Colon (tissue), 2 donors: ENCODE measurements at regions not wholly inside any gene's neighbourhood (a gene's known extent, or its start where the extent isn't known, plus 50 kb on each side); places are given as distances from the start of the nearest gene placed in this dataset.
A peak's percentile ranks its signal among the peaks of the same experiment; 100 is the strongest.

Source experiments
- FAIRE-seq: peaks from 2 replicates; lab custom pipeline; 2012; peaks lifted over from hg19 to GRCh38; lab: Jason Lieb, UNC
- donor health status: control.
- donor health status: control.

- peak; percentile 45 for FAIRE-seq
Observed at GRCh38 chrX:6694221-6694620, 159.3 kb upstream of the VCX3A start.

- peak; percentile 18 for FAIRE-seq
Observed at GRCh38 chrX:6693051-6693450, 158.1 kb upstream of the VCX3A start.

DNA sequence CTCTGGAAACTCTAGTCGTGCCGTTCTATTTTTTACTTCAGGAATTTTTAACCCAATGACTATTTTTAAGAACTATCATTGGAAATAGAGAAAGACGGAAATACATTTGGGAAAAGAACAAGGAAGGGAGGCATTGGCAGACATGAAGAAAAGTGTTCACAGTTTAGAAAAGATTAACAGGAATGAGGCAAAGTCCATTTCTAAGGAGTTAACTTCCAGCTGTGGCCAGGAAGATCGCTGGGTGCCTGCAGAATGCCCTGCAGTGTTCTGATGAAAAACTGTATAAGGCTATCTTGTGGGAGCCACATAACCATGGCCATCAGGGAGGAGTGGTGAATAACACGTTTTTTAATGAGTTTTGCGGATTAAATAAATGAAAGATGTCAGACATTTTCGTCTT lies 150.6 kb upstream of the VCX3A start:
- FAIRE-seq = peak; percentile 49

GRCh38 chrX:6683353-6683752 lies 148.4 kb upstream of the VCX3A start:
- FAIRE-seq = no peak

DNA sequence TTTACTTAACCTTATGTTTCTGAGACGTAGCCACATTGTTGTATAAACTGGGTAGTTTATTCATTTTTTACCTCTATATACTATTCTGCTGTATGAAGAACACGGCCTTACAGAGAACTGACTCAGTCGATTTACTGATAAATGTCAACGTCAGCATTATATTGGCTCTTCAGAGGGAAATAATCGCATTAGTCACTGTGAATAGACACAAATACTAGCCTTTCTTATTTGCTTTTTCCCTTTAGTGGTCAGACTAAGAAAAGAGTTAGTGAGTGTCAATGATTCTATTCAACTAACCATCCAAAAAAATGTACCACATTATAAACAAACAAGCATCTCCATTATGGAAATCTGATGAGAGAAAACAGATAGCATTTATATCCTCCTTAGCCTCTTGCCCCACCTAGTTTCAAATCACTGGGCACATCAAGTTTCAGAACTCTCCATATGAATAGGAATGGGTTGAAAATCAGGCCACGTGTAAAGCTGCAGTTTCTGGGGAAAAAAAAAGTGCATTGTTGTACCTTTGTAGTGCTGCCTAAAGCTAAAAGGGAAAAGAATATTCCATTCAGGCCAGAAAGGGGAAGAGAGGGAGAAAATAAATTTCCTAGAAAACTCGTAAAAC lies 146.7 kb upstream of the VCX3A start:
- peak; percentile 64 for FAIRE-seq

DNA sequence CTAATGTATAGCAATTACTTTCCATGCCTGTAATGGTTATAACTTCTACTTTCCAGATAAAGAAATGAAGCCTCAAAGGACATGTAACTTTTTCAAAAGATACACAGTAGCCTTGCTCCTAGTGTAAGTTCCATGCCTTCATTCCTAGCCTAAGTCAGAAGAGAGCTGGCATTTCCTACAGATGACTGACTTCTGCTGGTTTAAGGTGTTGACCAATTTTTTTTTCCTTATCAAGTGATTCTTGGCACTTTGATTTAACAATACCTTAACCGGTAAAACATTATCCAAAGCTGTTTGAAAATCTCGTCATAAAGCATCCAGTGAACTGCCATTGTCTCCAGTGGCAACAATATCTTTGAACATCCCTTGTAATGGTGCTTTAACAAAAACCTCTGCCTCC lies 145.1 kb upstream of the VCX3A start:
- FAIRE-seq = peak; percentile 41

DNA sequence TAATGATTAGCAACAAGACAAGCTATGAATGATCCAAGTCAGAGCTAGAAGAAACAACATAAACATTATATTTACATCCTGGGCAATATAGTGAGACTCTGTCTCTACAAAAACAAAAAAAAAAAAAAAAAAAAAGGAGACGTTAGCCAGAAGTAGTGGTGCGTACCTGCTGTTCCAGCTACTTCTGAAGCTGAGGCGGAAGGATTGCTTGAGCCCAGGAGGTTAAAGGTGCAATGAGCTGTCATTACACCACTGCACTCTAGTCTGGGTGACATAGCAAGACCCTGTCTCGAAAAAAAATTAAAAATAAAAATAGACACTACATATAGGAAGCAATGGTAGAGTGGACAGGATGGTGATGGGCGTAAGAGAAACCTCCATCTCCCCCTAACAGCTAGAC lies 144.6 kb upstream of the VCX3A start:
- no peak for FAIRE-seq

GRCh38 chrX:6678313-6678712 lies 143.4 kb upstream of the VCX3A start:
- FAIRE-seq = no peak

GRCh38 chrX:6674734-6675133 lies 139.8 kb upstream of the VCX3A start:
- no peak for FAIRE-seq

DNA sequence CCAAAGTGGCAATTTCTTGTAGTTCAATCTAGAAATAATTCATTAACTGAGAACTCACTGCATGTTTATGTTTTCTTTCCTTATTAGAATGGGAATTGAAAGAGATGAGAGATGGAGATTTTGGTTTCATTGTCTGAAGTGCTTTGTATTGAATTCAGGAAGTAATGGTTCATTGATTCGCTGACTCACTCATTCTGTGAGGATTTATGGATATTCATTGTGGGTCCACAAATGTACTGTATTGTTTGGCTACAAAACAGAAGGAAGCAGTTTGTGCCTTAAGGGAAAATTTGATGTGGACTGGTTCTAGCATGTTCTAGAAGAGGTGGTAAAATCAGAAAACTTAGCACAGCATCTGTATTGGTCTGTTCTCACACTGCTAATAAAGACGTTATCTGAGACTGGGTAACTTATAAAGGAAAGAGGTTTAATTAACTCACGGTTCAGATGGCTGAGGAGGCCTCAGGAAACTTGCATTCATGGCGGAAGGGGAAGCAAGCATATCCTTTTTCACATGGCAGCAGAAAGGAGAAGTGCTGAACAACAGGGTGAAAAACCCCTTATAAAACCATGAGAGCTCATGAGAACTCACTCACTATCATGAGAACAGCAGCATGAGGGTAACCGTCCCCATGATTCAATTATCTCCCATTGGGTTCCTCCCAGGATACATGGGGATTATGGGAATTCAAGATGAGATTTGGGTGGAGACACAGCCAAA lies 132.3 kb upstream of the VCX3A start:
- no peak for FAIRE-seq

DNA sequence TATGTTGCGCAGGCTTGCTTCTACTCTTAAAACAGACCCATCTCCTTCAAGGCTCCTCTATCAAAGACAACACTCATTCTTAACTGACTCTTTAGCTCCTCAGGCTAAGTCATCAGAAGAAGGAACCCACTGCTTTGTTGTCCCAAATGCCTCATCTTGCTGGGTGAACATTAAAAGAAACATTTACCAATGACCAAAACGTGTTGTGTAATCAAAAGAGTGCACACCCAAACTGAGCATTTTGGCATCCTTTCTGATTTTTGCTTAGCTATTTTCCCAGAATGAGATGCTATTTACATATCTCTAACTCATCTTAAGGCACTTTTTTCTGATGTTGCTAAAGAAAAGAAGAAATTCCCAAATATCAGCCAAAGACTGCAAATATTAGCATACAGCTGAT lies 131.7 kb upstream of the VCX3A start:
- FAIRE-seq = no peak

DNA sequence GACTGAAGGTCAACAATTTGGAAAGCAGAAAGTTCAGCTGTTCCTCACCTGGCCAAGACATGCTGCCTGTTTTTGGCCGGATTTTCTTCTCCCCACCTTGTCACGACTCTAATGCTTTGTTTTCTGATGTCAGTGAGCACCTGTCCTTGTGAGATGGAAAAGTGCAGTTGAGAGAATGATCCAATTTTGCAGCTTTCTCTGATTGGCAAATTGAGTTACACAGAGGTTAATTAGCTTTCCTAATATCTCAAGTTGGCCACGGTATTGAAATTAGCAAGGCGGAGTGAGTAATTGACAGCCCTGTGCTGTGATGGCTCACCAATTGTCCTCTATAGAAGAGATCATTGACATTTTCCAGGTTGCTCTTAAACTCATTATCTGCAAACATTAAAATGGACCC lies 126.8 kb upstream of the VCX3A start:
- FAIRE-seq = no peak

DNA sequence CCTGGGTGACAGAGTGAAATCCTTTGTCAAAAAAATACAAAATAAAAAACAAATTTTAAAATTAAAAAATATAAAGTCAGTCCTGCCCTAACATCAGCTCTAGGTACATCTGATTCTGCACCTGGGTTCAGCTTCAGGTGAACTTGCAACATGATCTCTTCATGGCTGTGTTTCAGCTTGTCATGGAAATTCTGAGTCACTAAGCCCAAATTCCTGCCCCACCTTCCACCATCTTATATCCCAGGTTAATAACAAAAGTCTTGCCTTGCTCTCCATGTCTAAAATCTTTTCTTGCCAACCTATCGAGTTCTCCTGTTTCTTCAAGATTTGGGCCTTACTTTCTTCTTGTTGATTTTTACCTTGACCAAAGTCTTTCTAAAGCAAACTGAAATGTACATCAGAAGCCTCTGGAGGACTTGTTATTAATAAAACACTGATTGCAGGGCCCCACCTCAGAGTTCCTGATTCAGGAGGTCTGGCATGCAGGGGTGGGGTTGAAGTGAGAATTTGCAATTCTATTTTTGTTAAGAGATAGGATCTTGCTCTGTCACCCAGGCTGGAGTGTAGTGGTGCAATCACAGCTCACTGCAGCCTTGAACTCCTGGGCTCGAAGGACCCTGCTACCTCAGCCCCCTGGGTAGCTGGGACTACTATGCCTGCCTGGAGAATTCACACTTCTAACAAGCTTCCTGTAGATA lies 125.8 kb upstream of the VCX3A start:
- no peak for FAIRE-seq

DNA sequence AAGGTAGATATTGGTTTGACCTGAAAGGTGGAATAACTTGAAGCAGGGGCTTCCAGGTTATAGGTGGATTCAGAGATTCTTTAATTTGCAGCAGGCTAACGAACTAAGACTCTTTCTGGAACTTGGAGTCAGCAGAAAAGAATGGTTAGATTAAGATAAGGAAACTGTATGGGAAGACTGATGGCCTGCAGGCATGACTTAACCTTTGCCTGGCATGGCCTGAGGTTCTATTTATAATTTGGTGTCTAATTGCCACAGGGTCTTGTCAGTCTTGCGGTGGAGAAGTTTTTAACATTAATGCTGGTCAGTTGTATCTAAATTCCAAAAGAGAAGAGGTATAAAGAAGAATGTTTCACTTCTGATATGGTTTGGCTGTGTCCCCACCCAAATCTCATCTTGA lies 110.3 kb upstream of the VCX3A start:
- FAIRE-seq = no peak

DNA sequence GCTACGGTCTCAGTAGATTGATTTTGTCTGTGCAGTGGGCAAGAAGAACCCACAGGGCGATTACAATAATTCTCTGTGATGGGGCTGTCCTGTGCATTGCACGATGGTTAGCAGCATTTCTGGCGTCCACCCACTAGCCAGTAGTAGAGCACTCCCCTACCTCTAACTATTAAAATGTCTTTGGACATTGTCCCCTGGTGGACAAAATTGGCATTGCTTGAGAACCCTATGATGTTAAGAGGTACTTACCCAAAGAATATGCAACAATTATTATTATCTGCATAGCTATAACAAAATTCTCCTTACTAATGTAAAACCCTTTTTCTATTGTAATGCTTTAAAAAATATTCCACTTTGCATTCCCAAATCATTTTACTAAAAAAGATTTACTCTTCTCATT lies 109.5 kb upstream of the VCX3A start:
- peak; percentile 84 for FAIRE-seq

DNA sequence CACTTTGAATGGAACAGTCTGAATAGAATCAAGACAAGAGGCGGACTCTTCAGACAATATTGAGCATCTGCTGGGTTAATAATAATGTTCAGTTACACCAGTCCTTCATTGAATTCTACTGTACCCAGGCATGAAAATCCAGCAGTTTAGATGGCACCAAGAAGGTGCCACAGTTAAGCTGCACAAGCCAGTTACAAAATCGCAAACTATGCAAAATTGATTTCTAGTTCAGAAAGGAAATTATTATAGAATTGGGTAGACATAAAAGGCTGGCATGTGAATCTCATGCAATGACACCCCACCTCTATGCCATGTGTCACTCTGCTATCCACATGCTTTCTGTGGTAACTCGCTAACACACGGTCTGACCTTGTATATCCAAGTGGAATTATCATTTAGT lies 105.8 kb upstream of the VCX3A start:
- no peak for FAIRE-seq

DNA sequence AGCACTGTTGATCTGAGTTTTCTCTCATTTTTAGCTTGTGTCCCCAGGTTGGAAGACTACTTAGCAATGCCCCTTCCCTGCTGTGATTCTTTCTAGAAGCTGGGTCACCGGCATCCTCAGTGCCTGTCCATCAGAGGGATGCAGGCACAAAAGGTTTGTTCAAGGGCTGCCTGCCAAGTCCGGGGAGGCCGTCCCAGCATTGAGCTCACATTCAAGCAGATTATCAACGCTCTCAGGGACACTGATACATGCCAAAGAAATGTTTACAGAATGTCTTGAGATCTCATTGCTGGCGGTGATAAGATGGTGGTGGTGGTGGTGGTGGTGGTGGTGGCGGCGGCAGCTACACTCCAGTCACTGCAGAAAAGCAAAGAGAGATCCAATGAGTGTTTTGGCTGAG lies 79.6 kb upstream of the VCX3A start:
- no peak for FAIRE-seq

DNA sequence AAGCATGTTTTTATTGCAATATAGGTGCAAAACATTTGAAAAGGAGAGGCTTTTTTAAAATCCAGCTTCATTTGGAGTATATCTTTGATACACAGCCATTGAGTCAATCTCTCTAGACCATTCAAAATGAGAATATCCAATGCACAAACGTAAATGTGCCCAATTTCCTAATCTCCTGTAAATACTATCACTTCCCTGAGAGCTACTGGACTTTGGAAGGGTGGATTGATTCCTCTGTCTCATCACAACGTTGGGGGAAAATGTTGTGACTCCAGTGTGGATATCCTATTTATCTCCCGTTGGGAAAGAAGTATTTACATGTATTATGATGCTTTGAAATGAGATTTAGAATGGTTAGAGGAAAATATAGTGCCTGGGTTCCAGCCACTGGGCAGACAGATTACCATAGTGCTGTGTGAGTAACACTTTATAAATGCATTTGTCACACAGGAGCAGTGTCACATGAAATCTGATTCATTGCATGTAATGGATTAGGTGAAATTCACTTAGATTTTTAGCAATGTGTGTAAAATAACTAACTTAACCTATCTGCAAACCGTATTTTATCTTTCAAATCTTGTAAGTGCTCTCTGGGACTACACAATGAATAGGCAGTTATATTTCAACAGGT lies 64.4 kb upstream of the VCX3A start:
- FAIRE-seq = no peak
